GM19023 (cell line): ENCODE measurements at regions not wholly inside any gene's neighbourhood (a gene's known extent, or its start where the extent isn't known, plus 50 kb on each side); places are given as distances from the start of the nearest gene placed in this dataset.

Source experiments
- ATAC-seq: cut with Tn5 transposase; IDR thresholded peaks from one replicate; pipeline ENCODE4 v1.9.1; 2021; ENCODE audit warnings: mild to moderate bottlenecking, moderate library complexity; ENCODE audit not compliant: unreplicated experiment

GRCh38 chr7:19235680-19236079 is 90.5 kb upstream of the FERD3L start:
- no peak for ATAC-seq

DNA sequence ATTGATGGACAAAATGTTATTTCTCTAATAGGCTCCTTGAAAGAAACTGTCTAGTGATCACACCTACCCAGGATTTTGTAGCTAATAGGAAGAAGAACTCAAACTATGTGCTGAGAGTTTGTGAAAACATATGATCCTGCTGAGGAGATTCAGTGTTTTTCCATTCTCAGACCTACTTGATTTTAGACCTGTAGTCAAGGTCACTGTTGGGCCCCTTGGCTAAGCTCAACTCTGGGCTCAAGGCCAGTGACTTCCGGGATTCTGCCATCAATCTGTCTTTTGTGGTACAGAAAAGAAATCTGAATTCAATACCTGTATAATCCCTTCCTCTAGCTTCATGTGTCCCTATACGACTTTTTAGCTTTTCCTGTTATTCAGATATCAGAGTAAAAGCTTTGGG is 79.7 kb upstream of the FERD3L start:
- ATAC-seq = no peak

DNA sequence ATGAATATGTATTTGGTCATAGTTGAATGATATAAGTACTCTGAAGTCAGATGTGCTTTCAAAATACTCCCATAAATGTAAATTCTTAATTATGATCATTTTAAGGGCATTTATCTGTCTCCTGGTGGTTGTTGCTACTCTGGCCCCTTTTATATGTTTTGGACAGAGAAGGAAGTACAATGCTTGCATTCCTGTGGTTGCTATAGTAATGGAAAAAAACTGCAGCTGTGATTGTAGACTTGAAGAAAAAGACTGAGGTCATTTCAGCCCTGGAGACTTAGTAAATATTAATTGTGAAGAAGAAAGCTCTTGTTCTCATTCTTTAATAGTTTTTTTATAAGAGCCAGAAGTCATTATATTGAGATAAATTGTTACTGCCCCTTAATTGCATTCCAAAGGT is 70.2 kb upstream of the FERD3L start:
- ATAC-seq = no peak

GRCh38 chr7:19213746-19214145 is 68.5 kb upstream of the FERD3L start:
- no peak for ATAC-seq

DNA sequence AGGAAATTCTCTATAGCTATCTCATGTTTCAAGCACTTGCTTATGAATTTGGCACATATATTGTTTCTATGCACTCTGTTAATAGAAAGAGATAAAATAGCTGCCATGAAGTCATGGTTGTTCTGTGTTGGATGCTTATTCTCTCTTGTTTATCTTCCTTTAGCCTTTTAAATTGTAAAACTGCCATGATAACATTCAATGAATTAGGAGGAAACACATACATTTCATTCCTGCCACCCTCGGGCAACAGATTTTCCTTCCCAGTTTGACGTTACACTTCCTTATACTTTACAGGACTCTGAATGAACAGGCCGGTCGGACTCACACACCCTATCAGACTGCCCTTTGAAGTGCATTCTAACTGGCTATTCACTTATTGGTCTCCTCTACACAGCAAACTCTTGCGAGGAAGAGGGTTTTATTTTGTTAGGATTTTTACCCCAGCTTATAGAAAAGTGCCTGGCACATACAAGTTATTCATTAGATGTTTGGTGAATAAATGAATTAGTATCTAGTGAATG is 65.7 kb upstream of the FERD3L start:
- ATAC-seq = no peak

DNA sequence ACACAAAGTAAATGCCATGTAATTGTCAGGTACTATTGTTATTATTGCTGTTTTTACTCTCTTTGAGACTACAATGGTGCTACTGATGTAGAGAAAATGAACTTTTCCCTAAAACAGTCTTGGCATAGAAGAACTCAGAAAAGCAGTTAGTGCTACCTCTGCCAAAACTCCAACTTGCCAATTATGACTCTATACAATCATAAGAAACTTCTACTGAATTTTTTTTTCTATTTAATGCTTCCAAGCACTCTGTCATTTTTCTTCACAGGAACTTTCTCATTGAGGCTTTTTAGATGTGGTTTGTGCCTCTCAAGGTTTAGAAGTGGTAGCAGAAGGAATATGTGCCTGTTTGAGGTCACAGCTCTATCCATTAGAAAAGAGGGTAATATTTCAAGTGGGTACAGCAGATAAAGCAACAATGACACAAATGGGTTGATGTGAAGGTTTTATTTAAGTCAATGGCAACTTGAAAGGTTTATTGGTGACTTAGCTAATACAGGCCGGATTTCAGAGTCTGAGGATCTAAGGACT is 64.0 kb upstream of the FERD3L start:
- ATAC-seq = no peak

DNA sequence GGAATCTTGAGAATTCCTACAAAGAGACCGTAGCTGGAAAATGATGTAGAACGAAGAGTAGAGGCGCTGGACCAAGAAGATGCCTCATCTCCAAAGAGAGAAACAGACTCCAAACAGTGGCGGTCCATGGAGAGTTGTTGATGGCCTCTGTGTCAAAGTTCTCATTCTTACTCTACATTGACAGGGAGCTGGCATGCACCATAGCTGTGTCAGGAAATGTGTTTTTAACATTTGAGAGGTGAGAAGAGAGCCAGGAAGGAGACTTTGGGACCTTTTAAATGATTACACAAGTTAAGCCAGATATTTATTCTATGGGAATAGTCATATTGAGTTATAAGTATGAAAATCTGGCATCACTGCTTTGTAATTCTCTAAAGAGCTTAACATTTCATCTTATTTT is 61.5 kb upstream of the FERD3L start:
- ATAC-seq = no peak

- no peak for ATAC-seq
These were observed 58.5 kb upstream of the FERD3L start for GRCh38 chr7:19203686-19204085.

DNA sequence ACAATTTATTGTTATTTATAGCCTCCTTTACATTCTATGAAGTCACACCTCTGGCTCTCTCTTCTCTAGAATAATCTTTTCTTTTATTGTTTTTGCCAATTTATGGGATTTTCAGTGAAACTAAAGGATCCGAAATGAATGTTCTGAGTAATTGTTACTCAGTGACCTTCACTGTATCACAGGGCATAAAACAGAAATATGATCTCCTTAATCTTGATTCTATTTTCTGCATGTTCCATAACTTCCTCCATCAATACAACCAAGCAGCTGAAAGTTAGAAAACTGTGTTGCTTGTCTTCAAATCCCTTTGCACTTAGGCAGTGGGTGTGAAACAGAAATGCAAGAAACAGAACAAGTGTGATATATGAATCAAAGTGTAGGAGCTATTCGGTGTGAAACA is 57.4 kb upstream of the FERD3L start:
- no peak for ATAC-seq
